Stomach (tissue), 4 donors: ENCODE measurements at regions not wholly inside any gene's neighbourhood (a gene's known extent, or its start where the extent isn't known, plus 50 kb on each side); places are given as distances from the start of the nearest gene placed in this dataset.

Experiments
- POLR2A ChIP-seq, 4 donors: fragments of 450-650 bp; IDR thresholded peaks; one replicate each; pipeline ENCODE4 v1.6.1; 2016; ENCODE audit warnings: antibody characterized with exemption in 4 of 4, control low read depth in 2 of 4, mild to moderate bottlenecking in 1 of 4, moderate library complexity in 1 of 4
- POLR2AphosphoS5 ChIP-seq, 3 donors: sonication (generic); formaldehyde crosslinking; IDR thresholded peaks; one replicate each; pipeline ENCODE4 v1.6.1; 2016; ENCODE audit warnings: antibody characterized with exemption in 3 of 3
- TF ChIP-seq, protein P1 (sequence below), 7 experiments: fragments of 450-650 bp in 4 of 7; fragments of 200-600 bp in 3 of 7; sonication (generic) in 3 of 7; IDR thresholded peaks; one replicate each; pipeline ENCODE4 v1.5.1; 2016 to 2019; ENCODE audit warnings: antibody characterized with exemption in 7 of 7, control low read depth in 2 of 7, mild to moderate bottlenecking in 1 of 7

DNA sequence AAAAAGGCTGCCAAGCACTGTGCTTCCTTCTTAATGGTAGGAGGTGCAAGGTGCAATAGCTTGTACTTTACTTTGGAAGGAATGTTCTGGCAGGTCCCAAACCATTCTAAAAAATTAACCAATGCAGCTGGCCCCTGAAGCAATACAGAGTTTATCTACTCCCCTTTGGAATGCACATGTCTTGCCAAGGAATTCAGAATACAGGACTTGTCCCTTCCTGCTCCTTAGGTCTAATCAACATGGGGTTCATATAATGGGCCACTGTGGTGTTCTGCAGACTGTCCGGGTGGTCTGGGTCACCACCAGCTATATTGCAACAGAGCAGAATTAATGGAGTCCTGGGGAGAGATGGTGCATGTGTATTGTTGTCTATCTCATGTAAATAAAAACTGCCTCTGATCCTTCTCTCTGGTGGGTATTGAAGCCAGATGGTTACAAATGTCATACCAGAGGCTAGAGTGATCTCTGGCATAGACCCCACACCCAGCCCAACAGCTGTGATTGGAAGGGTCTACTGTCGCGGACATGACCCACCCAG lies 112.8 kb downstream of the RIPK4 start:
- TF ChIP-seq, protein P1, sequence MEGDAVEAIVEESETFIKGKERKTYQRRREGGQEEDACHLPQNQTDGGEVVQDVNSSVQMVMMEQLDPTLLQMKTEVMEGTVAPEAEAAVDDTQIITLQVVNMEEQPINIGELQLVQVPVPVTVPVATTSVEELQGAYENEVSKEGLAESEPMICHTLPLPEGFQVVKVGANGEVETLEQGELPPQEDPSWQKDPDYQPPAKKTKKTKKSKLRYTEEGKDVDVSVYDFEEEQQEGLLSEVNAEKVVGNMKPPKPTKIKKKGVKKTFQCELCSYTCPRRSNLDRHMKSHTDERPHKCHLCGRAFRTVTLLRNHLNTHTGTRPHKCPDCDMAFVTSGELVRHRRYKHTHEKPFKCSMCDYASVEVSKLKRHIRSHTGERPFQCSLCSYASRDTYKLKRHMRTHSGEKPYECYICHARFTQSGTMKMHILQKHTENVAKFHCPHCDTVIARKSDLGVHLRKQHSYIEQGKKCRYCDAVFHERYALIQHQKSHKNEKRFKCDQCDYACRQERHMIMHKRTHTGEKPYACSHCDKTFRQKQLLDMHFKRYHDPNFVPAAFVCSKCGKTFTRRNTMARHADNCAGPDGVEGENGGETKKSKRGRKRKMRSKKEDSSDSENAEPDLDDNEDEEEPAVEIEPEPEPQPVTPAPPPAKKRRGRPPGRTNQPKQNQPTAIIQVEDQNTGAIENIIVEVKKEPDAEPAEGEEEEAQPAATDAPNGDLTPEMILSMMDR (IDR thresholded peaks at IDR 0.05) = no peak
- TF ChIP-seq POLR2A (IDR thresholded peaks at IDR 0.05) (no peak), POLR2AphosphoS5 (IDR thresholded peaks at IDR 0.05) (no peak)
